Upper lobe of left lung (tissue), 4 donors: ENCODE measurements at regions not wholly inside any gene's neighbourhood (a gene's known extent, or its start where the extent isn't known, plus 50 kb on each side); places are given as distances from the start of the nearest gene placed in this dataset.

Experiments
- CTCF ChIP-seq, 6 experiments: fragments of 450-650 bp in 4 of 6; fragments of 200-600 bp in 2 of 6; sonication (generic) in 2 of 6; IDR thresholded peaks; one replicate each; pipeline ENCODE4 v1.5.1; 2016 to 2019; ENCODE audit warnings: antibody characterized with exemption in 6 of 6
- EP300 ChIP-seq, 4 donors: sonication (generic); formaldehyde crosslinking; IDR thresholded peaks; one replicate each; pipeline ENCODE4 v1.5.1; 2017; ENCODE audit warnings: antibody characterized with exemption in 4 of 4, control low read depth in 2 of 4
- POLR2A ChIP-seq, 4 donors: fragments of 450-650 bp; IDR thresholded peaks; one replicate each; pipeline ENCODE4 v1.5.1; 2016 to 2017; ENCODE audit warnings: antibody characterized with exemption in 4 of 4, mild to moderate bottlenecking in 2 of 4
- POLR2AphosphoS5 ChIP-seq, 2 donors: sonication (generic); formaldehyde crosslinking; IDR thresholded peaks; one replicate each; pipeline ENCODE4 v1.5.1; 2017; ENCODE audit warnings: antibody characterized with exemption in 2 of 2

- TF ChIP-seq CTCF (IDR thresholded peaks at IDR 0.05) (no peak), POLR2A (IDR thresholded peaks at IDR 0.05) (no peak), POLR2AphosphoS5 (IDR thresholded peaks at IDR 0.05) (no peak), EP300 (IDR thresholded peaks at IDR 0.05) (no peak)
Observed at GRCh38 chr6:165163519-165163918, 145.9 kb downstream of the C6orf118 start.
